Keratinocyte (primary cell): ENCODE measurements at regions not wholly inside any gene's neighbourhood (a gene's known extent, or its start where the extent isn't known, plus 50 kb on each side); places are given as distances from the start of the nearest gene placed in this dataset.

Source experiments
- DNase-seq: peaks from one replicate; pipeline ENCODE4 v3.0.0-alpha.2; 2011; ENCODE audit warnings: low read depth, missing footprints, low spot score
- FAIRE-seq: peaks from 2 replicates; lab custom pipeline; 2011; peaks lifted over from hg19 to GRCh38; lab: Jason Lieb, UNC
- H2AFZ ChIP-seq: 2 replicates; pipeline ENCODE4 v1.6.0; 2012; ENCODE audit warnings: low read length, control low read depth, inconsistent platforms; ENCODE audit not compliant: control insufficient read depth
- H3K27ac ChIP-seq: 2 replicates; pipeline ENCODE4 v1.5.1; 2011; ENCODE audit warnings: low read length; ENCODE audit not compliant: control insufficient read depth, insufficient read depth
- H3K27me3 ChIP-seq: 3 replicates; pipeline ENCODE4 v1.6.0; 2011; ENCODE audit warnings: low read length; ENCODE audit not compliant: control insufficient read depth, insufficient read depth; ENCODE audit errors: extremely low read depth
- H3K36me3 ChIP-seq, 2 experiments: 2 replicates in 1 of 2; 3 replicates in 1 of 2; pipeline ENCODE4 v1.5.1; 2011; ENCODE audit warnings: low read length in 2 of 2, mild to moderate bottlenecking in 1 of 2; ENCODE audit not compliant: control insufficient read depth in 2 of 2, insufficient read depth in 2 of 2; ENCODE audit errors: extremely low read depth in 1 of 2
- H3K4me1 ChIP-seq: 3 replicates; pipeline ENCODE4 v1.5.1; 2011; ENCODE audit warnings: low read length; ENCODE audit not compliant: control insufficient read depth, insufficient read depth; ENCODE audit errors: extremely low read depth
- H3K4me2 ChIP-seq: 3 replicates; pipeline ENCODE4 v1.6.0; 2011; ENCODE audit warnings: low read depth, low read length; ENCODE audit not compliant: control insufficient read depth, insufficient read depth; ENCODE audit errors: extremely low read depth
- H3K4me3 ChIP-seq, 3 experiments: fragments of 200-600 bp in 1 of 3; sonication (generic) in 1 of 3; 2 replicates in 2 of 3; 3 replicates in 1 of 3; pipeline ENCODE4 v1.5.1; 2011 to 2016; ENCODE audit warnings: low read length in 3 of 3, mild to moderate bottlenecking in 3 of 3, control low read depth in 2 of 3, inconsistent platforms in 1 of 3, low read depth in 1 of 3, mixed read lengths in 1 of 3, mixed run types in 1 of 3, moderate library complexity in 1 of 3; ENCODE audit not compliant: control insufficient read depth in 2 of 3, insufficient read depth in 2 of 3; ENCODE audit errors: extremely low read depth in 1 of 3
- H3K79me2 ChIP-seq: 2 replicates; pipeline ENCODE4 v1.6.0; 2012; ENCODE audit warnings: low read length; ENCODE audit not compliant: control insufficient read depth, insufficient read depth
- H3K9ac ChIP-seq: 3 replicates; pipeline ENCODE4 v1.6.0; 2011; ENCODE audit warnings: low read length; ENCODE audit not compliant: control insufficient read depth, insufficient read depth; ENCODE audit errors: extremely low read depth
- H3K9me1 ChIP-seq: 3 replicates; pipeline ENCODE4 v1.6.0; 2011; ENCODE audit warnings: low read length; ENCODE audit not compliant: control insufficient read depth, insufficient read depth; ENCODE audit errors: extremely low read depth
- H3K9me3 ChIP-seq: 2 replicates; pipeline ENCODE4 v1.5.1; 2012; ENCODE audit warnings: low read depth, low read length; ENCODE audit not compliant: control insufficient read depth
- H4K20me1 ChIP-seq: 3 replicates; pipeline ENCODE4 v1.6.0; 2011; ENCODE audit warnings: low read length; ENCODE audit not compliant: control insufficient read depth, insufficient read depth; ENCODE audit errors: extremely low read depth
- EZH2 ChIP-seq: IDR thresholded peaks from one replicate; pipeline ENCODE4 v1.6.1; 2012; ENCODE audit warnings: inconsistent platforms, mild to moderate bottlenecking, low read length, moderate library complexity
- dilution Hi-C: fragments of 300-500 bp; cut with MboI; formaldehyde crosslinking; loops from one replicate; pipeline ENCODE4 v1.7.0; 2020; ENCODE audit warnings: low sequenced_read_pairs; ENCODE audit not compliant: extremely low pct_ligation_motif_present
- TF ChIP-seq, protein P1 (sequence below), 3 experiments: IDR thresholded peaks in 1 of 3; conservative IDR thresholded peaks in 1 of 3; optimal IDR thresholded peaks in 1 of 3; 2 replicates in 2 of 3; 3 replicates in 1 of 3; pipeline versions ENCODE3 to v1.5.1; 2011; ENCODE audit warnings: low read length in 3 of 3, mild to moderate bottlenecking in 3 of 3, moderate library complexity in 2 of 3, control low read depth in 1 of 3, inconsistent platforms in 1 of 3; ENCODE audit not compliant: insufficient read depth in 2 of 3; ENCODE audit errors: extremely low read depth in 1 of 3

DNA sequence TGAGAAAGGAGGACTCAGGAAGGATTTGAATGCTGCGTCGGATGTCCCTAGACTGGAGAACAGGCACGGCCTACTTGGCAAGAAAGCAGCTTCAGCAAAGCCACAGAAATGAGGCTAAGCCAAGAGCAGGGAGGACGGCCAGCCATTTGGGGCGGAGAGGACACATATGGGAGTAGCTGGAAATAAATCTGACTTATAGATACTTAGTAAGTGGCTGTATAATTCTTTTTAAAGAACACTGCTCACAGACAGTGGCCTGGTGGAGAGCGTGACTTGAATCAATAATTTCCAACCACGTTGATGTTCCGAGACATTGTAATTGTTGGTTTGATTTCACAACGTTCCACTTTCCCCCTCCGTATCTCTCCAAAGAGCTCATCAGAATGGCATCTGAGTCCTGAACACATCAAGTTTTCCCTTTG, 67.7 kb upstream of the JCAD start:
- no peaks in the 10 kb centered on the region for H3K9me1 ChIP-seq
- dilution Hi-C loops = no loop called here
- no peaks in the 10 kb centered on the region for H3K4me1 ChIP-seq
- no peaks in the 10 kb centered on the region for H3K79me2 ChIP-seq
- no peak overlapping the region for H3K27ac ChIP-seq
- no peak for TF ChIP-seq EZH2
- TF ChIP-seq, protein P1, sequence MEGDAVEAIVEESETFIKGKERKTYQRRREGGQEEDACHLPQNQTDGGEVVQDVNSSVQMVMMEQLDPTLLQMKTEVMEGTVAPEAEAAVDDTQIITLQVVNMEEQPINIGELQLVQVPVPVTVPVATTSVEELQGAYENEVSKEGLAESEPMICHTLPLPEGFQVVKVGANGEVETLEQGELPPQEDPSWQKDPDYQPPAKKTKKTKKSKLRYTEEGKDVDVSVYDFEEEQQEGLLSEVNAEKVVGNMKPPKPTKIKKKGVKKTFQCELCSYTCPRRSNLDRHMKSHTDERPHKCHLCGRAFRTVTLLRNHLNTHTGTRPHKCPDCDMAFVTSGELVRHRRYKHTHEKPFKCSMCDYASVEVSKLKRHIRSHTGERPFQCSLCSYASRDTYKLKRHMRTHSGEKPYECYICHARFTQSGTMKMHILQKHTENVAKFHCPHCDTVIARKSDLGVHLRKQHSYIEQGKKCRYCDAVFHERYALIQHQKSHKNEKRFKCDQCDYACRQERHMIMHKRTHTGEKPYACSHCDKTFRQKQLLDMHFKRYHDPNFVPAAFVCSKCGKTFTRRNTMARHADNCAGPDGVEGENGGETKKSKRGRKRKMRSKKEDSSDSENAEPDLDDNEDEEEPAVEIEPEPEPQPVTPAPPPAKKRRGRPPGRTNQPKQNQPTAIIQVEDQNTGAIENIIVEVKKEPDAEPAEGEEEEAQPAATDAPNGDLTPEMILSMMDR (optimal IDR thresholded peaks at IDR 0.05 in 1 of 3, IDR thresholded peaks at IDR 0.05 in 1 of 3, conservative IDR thresholded peaks at IDR 0.05 in 1 of 3; ENCODE audit: extremely low read depth in 1 of 3, insufficient read depth in 2 of 3, low read length in 3 of 3) = no peak
- no peak overlapping the region for H3K9ac ChIP-seq
- no peaks in the 10 kb centered on the region for H3K27me3 ChIP-seq
- no peak for DNase-seq
- H3K4me2 ChIP-seq = no peak overlapping the region
- no peaks in the 10 kb centered on the region for H3K36me3 ChIP-seq
- no peak overlapping the region for H3K4me3 ChIP-seq
- no peaks in the 10 kb centered on the region for H3K9me3 ChIP-seq
- no peak for FAIRE-seq
- no peak overlapping the region for H2AFZ ChIP-seq
- H4K20me1 ChIP-seq = no peaks in the 10 kb centered on the region

DNA sequence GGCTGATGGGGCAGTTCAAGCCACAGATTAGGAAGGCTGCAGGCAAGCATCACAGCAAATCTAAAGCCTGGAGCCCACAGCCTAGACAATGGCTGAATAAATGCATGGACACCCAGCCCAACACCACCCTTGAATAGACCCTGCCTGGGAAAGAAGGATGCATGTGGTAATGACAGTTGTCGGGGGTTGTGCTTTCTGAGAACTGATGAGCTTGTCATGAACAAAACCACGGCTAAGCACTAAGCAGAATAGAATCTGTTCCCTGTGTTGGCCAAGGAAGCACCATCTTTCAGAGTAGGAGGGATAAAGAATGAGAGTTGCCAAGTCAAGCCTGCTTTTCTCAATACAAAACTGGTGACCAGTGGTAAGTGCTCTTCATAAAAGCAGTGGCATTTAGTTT, 66.1 kb upstream of the JCAD start:
- Histone ChIP-seq H3K27ac (no peak overlapping the region), H2AFZ (no peak overlapping the region), H3K9me1 (no peaks in the 10 kb centered on the region), H3K9ac (no peak overlapping the region), H3K27me3 (no peaks in the 10 kb centered on the region), H3K4me2 (no peak overlapping the region), H3K4me3 (no peak overlapping the region), H3K36me3 (no peaks in the 10 kb centered on the region), H3K9me3 (no peaks in the 10 kb centered on the region), H3K79me2 (no peaks in the 10 kb centered on the region), H4K20me1 (no peaks in the 10 kb centered on the region), H3K4me1 (no peaks in the 10 kb centered on the region)
- FAIRE-seq (no peak), DNase-seq (no peak)
- TF ChIP-seq EZH2 = no peak
- TF ChIP-seq, protein P1 (optimal IDR thresholded peaks at IDR 0.05 in 1 of 3, IDR thresholded peaks at IDR 0.05 in 1 of 3, conservative IDR thresholded peaks at IDR 0.05 in 1 of 3; ENCODE audit: extremely low read depth in 1 of 3, insufficient read depth in 2 of 3, low read length in 3 of 3) = no peak
- dilution Hi-C loops = no loop called here
